ENCODE measurements at regions not wholly inside any gene's neighbourhood (a gene's known extent, or its start where the extent isn't known, plus 50 kb on each side); places are given as distances from the start of the nearest gene placed in this dataset.

DNA sequence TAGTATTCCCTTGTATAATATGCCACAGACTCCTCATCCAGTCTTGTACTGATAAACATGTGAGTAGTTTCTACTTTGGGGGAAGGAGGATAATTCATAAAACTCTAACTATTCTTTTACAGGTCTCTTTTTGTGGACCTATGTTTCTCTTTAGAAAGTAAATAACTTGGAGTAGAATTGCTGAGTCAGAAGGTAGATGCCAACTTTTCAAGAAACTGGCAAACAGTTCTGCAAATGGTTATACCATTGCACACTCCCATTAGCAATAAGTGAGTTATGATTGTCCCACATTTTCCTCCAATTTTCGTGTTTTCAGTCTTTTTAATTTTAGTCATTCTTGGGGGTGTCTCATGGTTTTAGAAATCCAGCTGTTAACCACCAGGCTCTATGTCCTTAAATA lies 477.2 kb upstream of the LRRTM4 start:
- TF ChIP-seq POLR2A (IDR thresholded peaks at IDR 0.05; ENCODE audit: low read length) (no peak), GATA1 (IDR thresholded peaks at IDR 0.05; ENCODE audit: low read depth, low read length) (no peak)
